Smooth muscle cell (in vitro differentiated cells): ENCODE measurements at regions not wholly inside any gene's neighbourhood (a gene's known extent, or its start where the extent isn't known, plus 50 kb on each side); places are given as distances from the start of the nearest gene placed in this dataset.
"Not testable (repeated sequence)": the region's sequence is repeated elsewhere in the genome, so short reads cannot be mapped to it uniquely, and the experiment has no call there.

Source experiments
- DNase-seq: peaks from one replicate; lab custom pipeline; 2025; ENCODE audit not compliant: unreplicated experiment; lab: John Stamatoyannopoulos, UW
- H2AFZ ChIP-seq: fragments of 200-600 bp; sonication (generic); 2 replicates; pipeline ENCODE4 v1.6.0; 2016; ENCODE audit warnings: antibody characterized with exemption, low read depth, mild to moderate bottlenecking
- H3F3A ChIP-seq: fragments of 200-600 bp; sonication (generic); 2 replicates; pipeline ENCODE4 v1.6.0; 2017; ENCODE audit warnings: antibody characterized with exemption, low read depth
- H3K27ac ChIP-seq: fragments of 200-600 bp; sonication (generic); 2 replicates; pipeline ENCODE4 v1.5.1; 2016; ENCODE audit warnings: low read depth, mild to moderate bottlenecking
- H3K27me3 ChIP-seq: fragments of 200-600 bp; sonication (generic); 2 replicates; pipeline ENCODE4 v1.6.1; 2016; ENCODE audit warnings: low read depth, mild to moderate bottlenecking
- H3K36me3 ChIP-seq: fragments of 200-600 bp; sonication (generic); 2 replicates; pipeline ENCODE4 v1.5.1; 2016; ENCODE audit warnings: low read depth
- H3K4me1 ChIP-seq: fragments of 200-600 bp; sonication (generic); 2 replicates; pipeline ENCODE4 v1.5.1; 2016; ENCODE audit warnings: low read depth
- H3K4me2 ChIP-seq: fragments of 200-600 bp; sonication (generic); 2 replicates; pipeline ENCODE4 v1.6.0; 2016; ENCODE audit warnings: mild to moderate bottlenecking
- H3K4me3 ChIP-seq: fragments of 200-600 bp; sonication (generic); 2 replicates; pipeline ENCODE4 v1.5.1; 2016; ENCODE audit warnings: mild to moderate bottlenecking
- H3K79me2 ChIP-seq: fragments of 200-600 bp; sonication (generic); 2 replicates; pipeline ENCODE4 v1.6.0; 2016; ENCODE audit warnings: low read depth, mild to moderate bottlenecking
- H3K9ac ChIP-seq: fragments of 200-600 bp; sonication (generic); 2 replicates; pipeline ENCODE4 v1.6.0; 2016; ENCODE audit warnings: low read depth
- H3K9me3 ChIP-seq: fragments of 200-600 bp; sonication (generic); replicated peaks from 2 replicates; pipeline ENCODE4 v1.5.1; 2016; ENCODE audit warnings: low read depth
- H4K20me1 ChIP-seq: fragments of 200-600 bp; sonication (generic); 2 replicates; pipeline ENCODE4 v1.6.0; 2016; ENCODE audit warnings: low read depth
- WGBS: methylation state at CpG from one replicate; pipeline ENCODE4 v1.1.7; 2016; ENCODE audit warnings: low lambda C conversion rate; 5-methylcytosine and 5-hydroxymethylcytosine counted together
- TF ChIP-seq, protein P1 (sequence below): fragments of 200-600 bp; sonication (generic); IDR thresholded peaks from 2 replicates; pipeline ENCODE4 v1.5.1; 2017; ENCODE audit warnings: borderline replicate concordance, mild to moderate bottlenecking, antibody characterized with exemption; ENCODE audit not compliant: insufficient read depth, poor library complexity, severe bottlenecking

- no peaks in the 10 kb centered on the region for H3F3A ChIP-seq
- DNase-seq, result no peak
- H3K27me3 ChIP-seq, result no peaks in the 10 kb centered on the region
- H3K36me3 ChIP-seq, result no peaks in the 10 kb centered on the region
- H3K79me2 ChIP-seq, result no peaks in the 10 kb centered on the region
- H3K9ac ChIP-seq, result no peak overlapping the region
- no peaks in the 10 kb centered on the region for H4K20me1 ChIP-seq
- 87% methylated on average over 2 of the region's 2 CpGs for WGBS
- no peak overlapping the region for H3K4me2 ChIP-seq
- TF ChIP-seq, protein P1, sequence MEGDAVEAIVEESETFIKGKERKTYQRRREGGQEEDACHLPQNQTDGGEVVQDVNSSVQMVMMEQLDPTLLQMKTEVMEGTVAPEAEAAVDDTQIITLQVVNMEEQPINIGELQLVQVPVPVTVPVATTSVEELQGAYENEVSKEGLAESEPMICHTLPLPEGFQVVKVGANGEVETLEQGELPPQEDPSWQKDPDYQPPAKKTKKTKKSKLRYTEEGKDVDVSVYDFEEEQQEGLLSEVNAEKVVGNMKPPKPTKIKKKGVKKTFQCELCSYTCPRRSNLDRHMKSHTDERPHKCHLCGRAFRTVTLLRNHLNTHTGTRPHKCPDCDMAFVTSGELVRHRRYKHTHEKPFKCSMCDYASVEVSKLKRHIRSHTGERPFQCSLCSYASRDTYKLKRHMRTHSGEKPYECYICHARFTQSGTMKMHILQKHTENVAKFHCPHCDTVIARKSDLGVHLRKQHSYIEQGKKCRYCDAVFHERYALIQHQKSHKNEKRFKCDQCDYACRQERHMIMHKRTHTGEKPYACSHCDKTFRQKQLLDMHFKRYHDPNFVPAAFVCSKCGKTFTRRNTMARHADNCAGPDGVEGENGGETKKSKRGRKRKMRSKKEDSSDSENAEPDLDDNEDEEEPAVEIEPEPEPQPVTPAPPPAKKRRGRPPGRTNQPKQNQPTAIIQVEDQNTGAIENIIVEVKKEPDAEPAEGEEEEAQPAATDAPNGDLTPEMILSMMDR, result no peak
- H3K27ac ChIP-seq, result no peak overlapping the region
- no peaks in the 10 kb centered on the region for H3K4me1 ChIP-seq
- H3K4me3 ChIP-seq, result no peak overlapping the region
- H3K9me3 ChIP-seq, result no peaks in the 10 kb centered on the region
- H2AFZ ChIP-seq, result no peak overlapping the region
Observed at GRCh38 chr9:86573886-86574285, 219.7 kb upstream of the TUT7 start.

DNA sequence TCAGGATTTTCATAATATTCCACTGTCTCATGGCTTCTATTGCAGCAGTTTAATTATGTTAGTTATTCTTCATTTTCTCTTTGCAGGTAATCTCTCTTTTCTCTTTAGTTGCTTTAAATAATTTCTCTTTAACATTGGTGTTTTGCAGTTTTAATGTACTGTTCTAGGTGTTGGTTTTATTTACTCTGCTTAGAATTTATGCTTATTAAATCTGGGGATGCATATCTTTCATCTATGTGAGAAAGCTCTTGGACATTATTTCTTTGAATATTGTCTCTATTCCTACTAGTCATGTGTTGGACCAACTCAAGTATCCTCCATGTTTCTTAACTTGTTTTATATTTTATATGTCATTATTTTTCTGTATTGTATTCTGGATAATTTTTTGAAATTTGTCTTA is 218.7 kb upstream of the TUT7 start:
- H3K79me2 ChIP-seq, result no peaks in the 10 kb centered on the region
- no peaks in the 10 kb centered on the region for H3F3A ChIP-seq
- H2AFZ ChIP-seq, result no peak overlapping the region
- no peaks in the 10 kb centered on the region for H3K4me1 ChIP-seq
- no peak for DNase-seq
- H3K36me3 ChIP-seq, result no peaks in the 10 kb centered on the region
- no peaks in the 10 kb centered on the region for H3K9me3 ChIP-seq
- H3K4me3 ChIP-seq, result no peak overlapping the region
- H3K27me3 ChIP-seq, result no peaks in the 10 kb centered on the region
- TF ChIP-seq, protein P1, result no peak
- no peak overlapping the region for H3K4me2 ChIP-seq
- H3K27ac ChIP-seq, result no peak overlapping the region
- no peak overlapping the region for H3K9ac ChIP-seq
- H4K20me1 ChIP-seq, result no peaks in the 10 kb centered on the region

GRCh38 chr9:86565603-86566002 is 211.4 kb upstream of the TUT7 start:
- H3K27ac ChIP-seq, H2AFZ ChIP-seq, H3K79me2 ChIP-seq, H3K27me3 ChIP-seq, H3K4me2 ChIP-seq, H3K4me1 ChIP-seq, H3K4me3 ChIP-seq, H3K9ac ChIP-seq, DNase-seq, H3K9me3 ChIP-seq, H4K20me1 ChIP-seq, H3K36me3 ChIP-seq, H3F3A ChIP-seq: not testable (repeated sequence)
- WGBS, result 94% methylated on average over 2 of the region's 2 CpGs

- H3K27ac ChIP-seq, result peak overlapping the region; percentile 93
- peak overlapping the region; percentile 51 for H3K4me2 ChIP-seq
- no peaks in the 10 kb centered on the region for H3K36me3 ChIP-seq
- H3K9ac ChIP-seq, result peak overlapping the region; percentile 21
- DNase-seq, result no peak
- H2AFZ ChIP-seq, result no peak overlapping the region
- no peaks in the 10 kb centered on the region for H3K27me3 ChIP-seq
- H3F3A ChIP-seq, result no peaks in the 10 kb centered on the region
- no peaks in the 10 kb centered on the region for H3K9me3 ChIP-seq
- H3K4me1 ChIP-seq, result peaks cover 4% of the 10 kb centered on the region
- TF ChIP-seq, protein P1, result no peak
- 69% methylated on average over 5 of the region's 5 CpGs for WGBS
- no peak overlapping the region for H3K4me3 ChIP-seq
- H4K20me1 ChIP-seq, result no peaks in the 10 kb centered on the region
- no peaks in the 10 kb centered on the region for H3K79me2 ChIP-seq
Observed at GRCh38 chr9:86563936-86564335, 209.7 kb upstream of the TUT7 start.
